ENCODE measurements at regions not wholly inside any gene's neighbourhood (a gene's known extent, or its start where the extent isn't known, plus 50 kb on each side); places are given as distances from the start of the nearest gene placed in this dataset.
A peak's percentile ranks its signal among the peaks of the same experiment; 100 is the strongest.

GRCh38 chr15:93261845-93262244, 172.8 kb upstream of the RGMA start:
- DNase-seq: no peak

- DNase-seq: peak; percentile 62
These were observed 168.9 kb upstream of the RGMA start for GRCh38 chr15:93257920-93258319.

- DNase-seq: no peak
These were observed 164.7 kb upstream of the RGMA start for GRCh38 chr15:93253681-93254080.

- no peak for DNase-seq
These were observed 163.8 kb upstream of the RGMA start for GRCh38 chr15:93252780-93253179.

- DNase-seq: peak; percentile 32
These were observed 161.9 kb upstream of the RGMA start for GRCh38 chr15:93250950-93251349.

- DNase-seq: no peak
These were observed 161.2 kb upstream of the RGMA start for GRCh38 chr15:93250209-93250608.

GRCh38 chr15:93249623-93250022, 160.6 kb upstream of the RGMA start:
- DNase-seq: no peak

- DNase-seq: no peak
These were observed 158.6 kb upstream of the RGMA start for GRCh38 chr15:93247466-93248121.

- DNase-seq: no peak
These were observed 157.5 kb upstream of the RGMA start for GRCh38 chr15:93246266-93247242.

- DNase-seq: peak; percentile 24
These were observed 156.6 kb upstream of the RGMA start for GRCh38 chr15:93245661-93246042.

GRCh38 chr15:93244696-93245660, 156.0 kb upstream of the RGMA start:
- DNase-seq: no peak

GRCh38 chr15:93243573-93243972, 154.6 kb upstream of the RGMA start:
- no peak for DNase-seq

GRCh38 chr15:93241696-93242585, 152.9 kb upstream of the RGMA start:
- no peak for DNase-seq

GRCh38 chr15:93239993-93240392, 151.0 kb upstream of the RGMA start:
- no peak for DNase-seq

- DNase-seq: no peak
These were observed 150.6 kb upstream of the RGMA start for GRCh38 chr15:93239591-93239990.

GRCh38 chr15:93238641-93239040, 149.6 kb upstream of the RGMA start:
- no peak for DNase-seq

- DNase-seq: no peak
These were observed 147.1 kb upstream of the RGMA start for GRCh38 chr15:93235926-93236780.

- DNase-seq: no peak
These were observed 146.3 kb upstream of the RGMA start for GRCh38 chr15:93235269-93235668.

GRCh38 chr15:93233710-93234109, 144.7 kb upstream of the RGMA start:
- no peak for DNase-seq

- DNase-seq: no peak
These were observed 143.8 kb upstream of the RGMA start for GRCh38 chr15:93232845-93233244.

GRCh38 chr15:93231994-93232393, 143.0 kb upstream of the RGMA start:
- DNase-seq: no peak

Measured in fibroblast of skin of abdomen (primary cell).